ENCODE measurements at regions not wholly inside any gene's neighbourhood (a gene's known extent, or its start where the extent isn't known, plus 50 kb on each side); places are given as distances from the start of the nearest gene placed in this dataset.

DNA sequence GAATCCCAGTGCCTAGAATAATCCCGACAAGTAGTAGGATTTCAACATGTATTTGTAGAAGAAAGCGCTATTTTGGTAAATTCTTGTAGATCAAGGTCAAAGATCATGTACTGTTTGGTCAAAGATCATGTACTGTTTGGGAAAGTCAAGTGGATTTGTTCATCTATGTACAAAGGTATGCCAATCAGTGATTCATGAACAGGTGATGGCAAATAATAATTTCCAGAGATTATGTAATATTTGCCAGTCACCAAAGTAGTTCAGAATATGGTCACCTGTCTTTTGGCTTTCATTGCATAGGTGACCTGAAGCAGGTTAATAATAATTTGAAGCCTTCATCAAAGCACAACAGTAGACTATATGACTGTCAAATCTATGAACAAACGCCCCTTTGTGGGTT lies 398.2 kb downstream of the EFNA5 start:
- TF ChIP-seq, protein P1, sequence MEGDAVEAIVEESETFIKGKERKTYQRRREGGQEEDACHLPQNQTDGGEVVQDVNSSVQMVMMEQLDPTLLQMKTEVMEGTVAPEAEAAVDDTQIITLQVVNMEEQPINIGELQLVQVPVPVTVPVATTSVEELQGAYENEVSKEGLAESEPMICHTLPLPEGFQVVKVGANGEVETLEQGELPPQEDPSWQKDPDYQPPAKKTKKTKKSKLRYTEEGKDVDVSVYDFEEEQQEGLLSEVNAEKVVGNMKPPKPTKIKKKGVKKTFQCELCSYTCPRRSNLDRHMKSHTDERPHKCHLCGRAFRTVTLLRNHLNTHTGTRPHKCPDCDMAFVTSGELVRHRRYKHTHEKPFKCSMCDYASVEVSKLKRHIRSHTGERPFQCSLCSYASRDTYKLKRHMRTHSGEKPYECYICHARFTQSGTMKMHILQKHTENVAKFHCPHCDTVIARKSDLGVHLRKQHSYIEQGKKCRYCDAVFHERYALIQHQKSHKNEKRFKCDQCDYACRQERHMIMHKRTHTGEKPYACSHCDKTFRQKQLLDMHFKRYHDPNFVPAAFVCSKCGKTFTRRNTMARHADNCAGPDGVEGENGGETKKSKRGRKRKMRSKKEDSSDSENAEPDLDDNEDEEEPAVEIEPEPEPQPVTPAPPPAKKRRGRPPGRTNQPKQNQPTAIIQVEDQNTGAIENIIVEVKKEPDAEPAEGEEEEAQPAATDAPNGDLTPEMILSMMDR (conservative IDR thresholded peaks at IDR 0.05) = no peak
- H3K27ac ChIP-seq = peak overlapping the region; percentile 48

DNA sequence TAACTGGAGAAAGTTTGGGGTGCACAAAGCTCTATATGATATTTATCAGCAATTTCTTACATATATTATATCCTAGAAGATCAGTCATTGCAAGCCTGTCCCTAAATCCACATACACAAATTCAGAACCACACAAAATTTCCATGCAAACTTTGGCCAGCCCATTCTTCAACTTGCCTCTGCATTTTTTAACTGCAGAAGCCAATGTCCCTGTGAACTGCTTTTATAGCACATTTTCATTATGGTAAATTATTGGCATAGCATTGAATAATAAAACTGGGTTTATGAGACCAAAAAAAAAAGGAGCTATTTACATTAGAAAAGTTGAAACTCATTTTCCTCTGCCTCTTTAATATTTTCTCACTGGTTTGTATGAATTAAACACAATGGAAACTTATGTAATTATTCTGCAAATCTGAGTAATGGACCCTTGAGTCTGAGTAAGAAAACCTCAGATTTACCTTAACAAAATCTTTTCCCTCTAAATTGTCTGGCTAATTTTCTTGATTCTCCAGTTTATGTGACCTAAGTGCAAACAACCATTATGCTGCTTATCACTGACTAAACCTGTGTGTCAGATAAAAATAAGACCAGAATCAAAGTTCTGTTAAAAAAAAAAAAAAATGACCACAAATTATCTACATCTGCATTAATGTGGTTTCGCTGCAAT lies 398.9 kb downstream of the EFNA5 start:
- TF ChIP-seq, protein P1 (conservative IDR thresholded peaks at IDR 0.05) = no peak

DNA sequence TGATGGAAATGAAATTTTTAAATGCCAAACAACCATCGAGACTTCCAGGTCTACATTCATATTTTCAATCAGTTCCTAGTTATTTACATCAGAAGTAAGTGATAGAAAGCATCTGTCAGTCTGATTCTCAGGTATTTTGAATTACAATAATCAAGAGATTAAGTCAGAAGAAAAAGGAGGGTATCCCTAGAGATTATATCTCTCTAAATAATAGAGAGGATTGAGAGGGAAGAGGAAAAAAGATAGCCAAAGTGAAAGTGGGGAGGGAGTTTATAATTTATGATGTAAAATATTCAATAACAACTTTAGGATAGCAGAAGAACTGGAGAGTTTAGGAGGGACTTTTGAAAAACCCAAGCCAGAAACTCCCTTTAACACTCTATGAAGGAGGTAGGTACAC lies 400.2 kb downstream of the EFNA5 start:
- peak overlapping the region; percentile 48; the same call in 1 of the 2 replicates for H3K27ac ChIP-seq
- TF ChIP-seq, protein P1 (conservative IDR thresholded peaks at IDR 0.05) = no peak

More for the DNA sequence above, 398.9 kb downstream of the EFNA5 start:
- peak overlapping the region; percentile 48 for H3K27ac ChIP-seq

DNA sequence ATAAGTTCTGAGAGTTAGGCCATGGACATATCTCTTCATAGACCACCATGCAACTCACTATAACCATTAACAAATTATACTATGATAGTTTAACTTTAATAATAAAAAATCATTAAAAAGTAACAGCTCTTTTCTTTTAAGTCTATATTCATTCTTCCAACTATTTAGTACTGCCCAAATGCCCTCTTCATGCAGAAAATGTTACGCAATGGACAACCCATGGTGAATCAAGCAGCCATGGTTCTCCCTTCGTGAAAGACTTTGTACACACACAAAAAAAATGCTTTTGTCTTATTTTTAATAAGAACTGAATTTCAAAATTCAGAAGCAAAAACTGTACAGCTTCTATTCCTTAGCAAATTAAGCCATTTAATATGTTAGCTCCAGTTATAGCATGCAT lies 401.1 kb downstream of the EFNA5 start:
- H3K27ac ChIP-seq = no peak overlapping the region
- TF ChIP-seq, protein P1 (conservative IDR thresholded peaks at IDR 0.05) = no peak

DNA sequence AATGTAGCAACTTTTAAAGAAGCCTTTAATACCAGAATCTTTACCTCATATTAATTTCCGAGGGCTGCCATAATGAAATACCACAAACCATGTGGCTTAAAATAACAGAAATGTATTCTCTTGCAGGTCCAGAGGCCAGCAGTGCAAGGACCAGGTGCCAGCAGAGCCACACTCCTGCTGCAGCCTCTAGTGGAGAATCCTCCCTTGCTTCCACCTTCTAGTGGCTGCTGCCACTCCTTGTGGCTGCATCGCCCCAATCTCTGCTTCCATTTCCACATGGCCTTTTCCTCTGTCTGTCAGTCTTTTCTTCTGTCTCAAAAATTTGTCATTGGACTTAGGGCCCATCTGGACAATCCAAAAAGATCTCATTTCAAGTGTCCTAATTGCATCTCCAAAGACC lies 401.5 kb downstream of the EFNA5 start:
- H3K27ac ChIP-seq = no peak overlapping the region
- TF ChIP-seq, protein P1 (conservative IDR thresholded peaks at IDR 0.05) = no peak

DNA sequence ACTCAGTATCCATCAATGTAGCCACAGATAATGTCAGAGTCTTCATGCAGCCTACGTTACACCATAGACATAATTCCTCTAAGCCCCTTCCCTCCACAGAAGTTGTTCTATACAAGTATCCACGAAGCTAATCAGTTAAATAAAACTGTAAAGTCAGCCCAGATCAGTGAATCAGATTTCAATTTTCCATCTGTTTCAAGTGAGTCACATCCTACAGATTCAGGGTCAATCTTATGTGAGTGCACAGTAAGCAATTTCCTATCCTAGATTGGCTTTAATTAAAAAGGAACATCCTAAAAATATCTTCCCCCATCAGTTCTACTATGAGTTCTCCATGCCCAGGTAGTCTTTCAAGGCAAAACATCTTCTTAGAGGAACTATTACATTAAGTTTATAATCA lies 402.5 kb downstream of the EFNA5 start:
- TF ChIP-seq, protein P1 (conservative IDR thresholded peaks at IDR 0.05) = no peak
- H3K27ac ChIP-seq = no peak overlapping the region

DNA sequence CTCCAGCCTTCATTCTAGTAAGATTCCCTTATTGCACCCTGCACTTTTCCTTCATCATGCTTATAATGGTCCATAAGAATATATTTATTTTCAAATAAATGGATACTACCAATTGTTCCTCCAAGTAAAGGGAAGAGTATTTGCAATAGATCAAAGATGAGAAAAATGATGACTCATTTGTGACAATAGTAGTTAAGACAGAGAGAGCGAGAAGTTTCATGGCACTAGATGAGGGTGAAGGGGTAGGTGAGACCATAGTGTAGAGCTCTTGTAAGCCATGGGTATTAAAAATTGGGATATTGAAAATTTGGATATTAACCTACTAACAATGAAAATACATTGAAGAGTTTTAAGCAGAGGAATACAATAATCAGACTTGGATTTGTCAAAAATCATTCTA lies 404.6 kb downstream of the EFNA5 start:
- TF ChIP-seq, protein P1 (conservative IDR thresholded peaks at IDR 0.05) = no peak
- no peak overlapping the region for H3K27ac ChIP-seq

Measured in VCaP (cell line).